PC-3 (cell line): ENCODE measurements at regions not wholly inside any gene's neighbourhood (a gene's known extent, or its start where the extent isn't known, plus 50 kb on each side); places are given as distances from the start of the nearest gene placed in this dataset.

Source experiments
- ATAC-seq: fragments of 200-7000 bp; cut with Tn5 transposase; 2 replicates; pipeline ENCODE4 v1.9.1; 2020; ENCODE audit warnings: mild to moderate bottlenecking, moderate library complexity
- BruUV-seq: library from RNA; stranded (reverse); fragments of 400-500 nt; replicated peaks from 2 replicates; lab custom pipeline; 2021; lab: Mats Ljungman, UMichigan
- CTCF ChIA-PET: fragments of 300-600 bp; sonication (Branson Sonifier 250); formaldehyde crosslinking; loops from one replicate; lab custom pipeline; 2022; ENCODE audit warnings: antibody characterized with exemption; lab: Charles Lee
- POLR2A ChIA-PET: fragments of 300-600 bp; sonication (Branson Sonifier 250); formaldehyde crosslinking; loops from one replicate; lab custom pipeline; 2022; ENCODE audit warnings: antibody characterized with exemption; ENCODE audit not compliant: unreplicated experiment; lab: Charles Lee
- DNase-seq: peaks from one replicate; pipeline ENCODE4 v3.0.0-alpha.2; 2015
- H2AFZ ChIP-seq: fragments of 300-600 bp; sonication (generic); 2 replicates; pipeline ENCODE4 v1.6.0; 2016; ENCODE audit warnings: antibody characterized with exemption, low read length
- H3F3A ChIP-seq: fragments of 300-600 bp; sonication (generic); one replicate; pipeline ENCODE4 v1.6.0; 2017; ENCODE audit warnings: antibody characterized with exemption, low read length, control low read depth, mild to moderate bottlenecking; ENCODE audit not compliant: unreplicated experiment
- H3K27ac ChIP-seq: fragments of 300-600 bp; sonication (generic); 2 replicates; pipeline ENCODE4 v1.5.1; 2016; ENCODE audit warnings: mild to moderate bottlenecking, low read length
- H3K27me3 ChIP-seq: fragments of 300-600 bp; sonication (generic); 2 replicates; pipeline ENCODE4 v1.6.1; 2016; ENCODE audit warnings: low read length, mixed read lengths
- H3K36me3 ChIP-seq: fragments of 300-600 bp; sonication (generic); 2 replicates; pipeline ENCODE4 v1.6.1; 2016; ENCODE audit warnings: low read depth, mixed run types, low read length, mixed read lengths
- H3K4me1 ChIP-seq: fragments of 300-600 bp; sonication (generic); 2 replicates; pipeline ENCODE4 v1.5.1; 2016; ENCODE audit warnings: low read length; ENCODE audit not compliant: insufficient read depth
- H3K4me2 ChIP-seq: fragments of 300-600 bp; sonication (generic); 2 replicates; pipeline ENCODE4 v1.6.0; 2016; ENCODE audit warnings: low read length
- H3K4me3 ChIP-seq: fragments of 300-600 bp; sonication (generic); 2 replicates; pipeline ENCODE4 v1.5.1; 2016; ENCODE audit warnings: mild to moderate bottlenecking, low read length, mixed read lengths
- H3K79me2 ChIP-seq: fragments of 300-600 bp; sonication (generic); 2 replicates; pipeline ENCODE4 v1.6.1; 2017; ENCODE audit warnings: low read length, mixed read lengths
- H3K9ac ChIP-seq: fragments of 300-600 bp; sonication (generic); 2 replicates; pipeline ENCODE4 v1.6.0; 2016; ENCODE audit warnings: mild to moderate bottlenecking, low read length
- H3K9me2 ChIP-seq: fragments of 300-600 bp; sonication (generic); replicated peaks from 2 replicates; pipeline ENCODE4 v1.6.1; 2016; ENCODE audit warnings: mixed run types, low read length, mixed read lengths
- H3K9me3 ChIP-seq: fragments of 300-600 bp; sonication (generic); 2 replicates; pipeline ENCODE4 v1.6.1; 2016; ENCODE audit warnings: low read length, mixed read lengths
- H4K20me1 ChIP-seq: fragments of 300-600 bp; sonication (generic); 2 replicates; pipeline ENCODE4 v1.6.1; 2016; ENCODE audit warnings: low read length, mixed read lengths
- EZH2 ChIP-seq: fragments of 300-600 bp; sonication (generic); IDR thresholded peaks from one replicate; pipeline ENCODE4 v1.6.1; 2017; ENCODE audit warnings: antibody characterized with exemption, mild to moderate bottlenecking, low read length; ENCODE audit not compliant: unreplicated experiment
- EZH2phosphoT487 ChIP-seq: fragments of 300-600 bp; sonication (generic); IDR thresholded peaks from 2 replicates; pipeline ENCODE4 v1.6.1; 2018; ENCODE audit warnings: mild to moderate bottlenecking, antibody characterized with exemption, low read length, borderline replicate concordance
- intact Hi-C: fragments of 100-400 bp; cut with micrococcal nuclease; formaldehyde crosslinking; loops from 2 replicates; pipeline ENCODE4 v1.9.0; 2023
- TF ChIP-seq, protein P1 (sequence below): fragments of 300-600 bp; sonication (generic); conservative IDR thresholded peaks from 2 replicates; pipeline ENCODE4 v1.5.1; 2017; ENCODE audit warnings: antibody characterized with exemption, low read depth, mild to moderate bottlenecking, low read length

GRCh38 chr2:236974148-236974547 is 111.5 kb upstream of the COPS8 start:
- H3K9me3 ChIP-seq = no peaks in the 10 kb centered on the region
- no peak overlapping the region for H3K4me3 ChIP-seq
- H3K27me3 ChIP-seq = no peaks in the 10 kb centered on the region
- TF ChIP-seq, protein P1, sequence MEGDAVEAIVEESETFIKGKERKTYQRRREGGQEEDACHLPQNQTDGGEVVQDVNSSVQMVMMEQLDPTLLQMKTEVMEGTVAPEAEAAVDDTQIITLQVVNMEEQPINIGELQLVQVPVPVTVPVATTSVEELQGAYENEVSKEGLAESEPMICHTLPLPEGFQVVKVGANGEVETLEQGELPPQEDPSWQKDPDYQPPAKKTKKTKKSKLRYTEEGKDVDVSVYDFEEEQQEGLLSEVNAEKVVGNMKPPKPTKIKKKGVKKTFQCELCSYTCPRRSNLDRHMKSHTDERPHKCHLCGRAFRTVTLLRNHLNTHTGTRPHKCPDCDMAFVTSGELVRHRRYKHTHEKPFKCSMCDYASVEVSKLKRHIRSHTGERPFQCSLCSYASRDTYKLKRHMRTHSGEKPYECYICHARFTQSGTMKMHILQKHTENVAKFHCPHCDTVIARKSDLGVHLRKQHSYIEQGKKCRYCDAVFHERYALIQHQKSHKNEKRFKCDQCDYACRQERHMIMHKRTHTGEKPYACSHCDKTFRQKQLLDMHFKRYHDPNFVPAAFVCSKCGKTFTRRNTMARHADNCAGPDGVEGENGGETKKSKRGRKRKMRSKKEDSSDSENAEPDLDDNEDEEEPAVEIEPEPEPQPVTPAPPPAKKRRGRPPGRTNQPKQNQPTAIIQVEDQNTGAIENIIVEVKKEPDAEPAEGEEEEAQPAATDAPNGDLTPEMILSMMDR = no peak
- H3K9me2 ChIP-seq = no peaks in the 10 kb centered on the region
- H3K36me3 ChIP-seq = no peaks in the 10 kb centered on the region
- H3K4me2 ChIP-seq = no peak overlapping the region
- no peak overlapping the region for H2AFZ ChIP-seq
- no peaks in the 10 kb centered on the region for H4K20me1 ChIP-seq
- peaks cover 4% of the 10 kb centered on the region for H3F3A ChIP-seq
- peaks cover 20% of the 10 kb centered on the region for H3K4me1 ChIP-seq
- DNase-seq = no peak
- intact Hi-C loops = no loop called here
- no peaks in the 10 kb centered on the region for H3K79me2 ChIP-seq
- ATAC-seq = no peak
- H3K9ac ChIP-seq = no peak overlapping the region
- ChIA-PET CTCF (no interaction called here), POLR2A (no interaction called here)
- no TSS peak for BruUV-seq
- no peak overlapping the region for H3K27ac ChIP-seq

DNA sequence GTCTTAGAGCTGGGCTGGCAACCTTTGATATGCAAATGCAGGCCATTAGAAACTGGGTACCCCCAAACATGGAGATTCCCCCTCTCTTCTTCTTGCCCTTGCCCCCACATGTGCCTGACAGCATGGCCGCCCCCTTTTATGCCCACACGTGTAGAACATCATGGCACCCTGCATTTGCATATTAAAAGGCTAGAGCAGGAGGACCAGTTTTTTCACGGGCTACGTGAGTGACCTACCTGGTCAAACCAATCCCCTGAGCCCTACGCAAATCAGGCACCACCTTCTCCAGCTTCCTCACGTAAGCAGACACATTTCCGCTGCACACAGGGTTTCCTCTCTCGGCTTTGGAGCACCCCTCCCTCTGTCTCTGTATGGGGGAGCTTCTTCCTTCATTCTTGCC is 110.9 kb upstream of the COPS8 start:
- H3K9me3 ChIP-seq = no peaks in the 10 kb centered on the region
- no peaks in the 10 kb centered on the region for H3K79me2 ChIP-seq
- no peak overlapping the region for H2AFZ ChIP-seq
- no peak overlapping the region for H3K4me3 ChIP-seq
- H3K4me1 ChIP-seq = peaks cover 20% of the 10 kb centered on the region
- H3K4me2 ChIP-seq = no peak overlapping the region
- H4K20me1 ChIP-seq = no peaks in the 10 kb centered on the region
- ATAC-seq = no peak
- ChIA-PET CTCF (no interaction called here), POLR2A (no interaction called here)
- no peak overlapping the region for H3K9ac ChIP-seq
- H3K36me3 ChIP-seq = no peaks in the 10 kb centered on the region
- H3K27me3 ChIP-seq = no peaks in the 10 kb centered on the region
- no peak overlapping the region for H3K27ac ChIP-seq
- no peak for DNase-seq
- H3F3A ChIP-seq = peaks cover 4% of the 10 kb centered on the region
- no peak for TF ChIP-seq EZH2
- TF ChIP-seq EZH2phosphoT487 = no peak
- TF ChIP-seq, protein P1 = no peak
- no peaks in the 10 kb centered on the region for H3K9me2 ChIP-seq
- intact Hi-C loops = no loop called here
- BruUV-seq = no TSS peak

DNA sequence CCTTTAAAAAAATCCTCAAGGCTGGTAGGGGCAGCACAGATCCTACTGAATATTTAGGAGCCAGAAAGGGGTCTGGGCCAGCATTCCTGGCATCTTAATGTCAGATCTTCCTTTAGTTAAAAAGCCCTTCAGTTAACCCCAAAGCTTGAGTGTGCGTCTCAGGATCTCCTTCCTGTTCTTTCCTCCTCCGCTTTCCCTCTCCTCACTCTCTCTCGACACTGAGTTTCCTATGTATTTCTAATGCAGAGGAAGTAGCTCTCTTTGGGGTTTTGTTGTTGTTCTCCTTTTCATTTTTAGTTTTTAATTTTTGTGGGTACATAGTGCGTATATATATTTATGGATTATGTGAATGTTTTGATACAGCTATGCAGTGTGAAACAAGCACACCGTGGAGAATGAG is 109.9 kb upstream of the COPS8 start:
- ATAC-seq (no peak), DNase-seq (no peak)
- no peaks in the 10 kb centered on the region for H3K9me3 ChIP-seq
- H2AFZ ChIP-seq = no peak overlapping the region
- H3K9ac ChIP-seq = no peak overlapping the region
- intact Hi-C loops = no loop called here
- peaks cover 4% of the 10 kb centered on the region for H3F3A ChIP-seq
- ChIA-PET POLR2A (no interaction called here), CTCF (no interaction called here)
- H3K4me3 ChIP-seq = no peak overlapping the region
- TF ChIP-seq, protein P1 = no peak
- TF ChIP-seq EZH2phosphoT487 (no peak), EZH2 (no peak)
- no TSS peak for BruUV-seq
- no peak overlapping the region for H3K4me2 ChIP-seq
- H3K9me2 ChIP-seq = no peaks in the 10 kb centered on the region
- no peaks in the 10 kb centered on the region for H4K20me1 ChIP-seq
- H3K4me1 ChIP-seq = peaks cover 20% of the 10 kb centered on the region
- H3K79me2 ChIP-seq = no peaks in the 10 kb centered on the region
- no peaks in the 10 kb centered on the region for H3K36me3 ChIP-seq
- no peak overlapping the region for H3K27ac ChIP-seq
- H3K27me3 ChIP-seq = no peaks in the 10 kb centered on the region
